GM12891 (cell line): ENCODE measurements at regions not wholly inside any gene's neighbourhood (a gene's known extent, or its start where the extent isn't known, plus 50 kb on each side); places are given as distances from the start of the nearest gene placed in this dataset.

Experiments
- PAX5 ChIP-seq: IDR thresholded peaks from 2 replicates; pipeline ENCODE4 v1.6.1; 2011; ENCODE audit warnings: low read length, moderate library complexity, mild to moderate bottlenecking; ENCODE audit not compliant: insufficient read depth, severe bottlenecking
- POLR2A ChIP-seq: IDR thresholded peaks from 2 replicates; pipeline ENCODE4 v1.6.1; 2011; ENCODE audit warnings: low read depth, low read length, control low read depth
- POLR2AphosphoS5 ChIP-seq: IDR thresholded peaks from 2 replicates; pipeline ENCODE4 v1.6.1; 2011; ENCODE audit warnings: low read depth, low read length, control low read depth
- POU2F2 ChIP-seq: IDR thresholded peaks from 2 replicates; pipeline ENCODE4 v1.6.1; 2011; ENCODE audit warnings: low read depth, mild to moderate bottlenecking, control low read depth, low read length, moderate library complexity
- TAF1 ChIP-seq: IDR thresholded peaks from 2 replicates; pipeline ENCODE4 v1.6.1; 2011; ENCODE audit warnings: low read depth, low read length, control low read depth

GRCh38 chr12:69118516-69118915, 120.9 kb upstream of the CPSF6 start:
- TF ChIP-seq POLR2A (no peak), POLR2AphosphoS5 (no peak), TAF1 (no peak), POU2F2 (no peak), PAX5 (no peak)
